Mesothelial cell of epicardium (in vitro differentiated cells): ENCODE measurements at regions not wholly inside any gene's neighbourhood (a gene's known extent, or its start where the extent isn't known, plus 50 kb on each side); places are given as distances from the start of the nearest gene placed in this dataset.

Experiments
- DNase-seq, 2 experiments: peaks; one replicate each; pipeline ENCODE4 v3.0.0; 2021; ENCODE audit warnings: low spot score in 2 of 2; ENCODE audit not compliant: unreplicated experiment in 2 of 2
- H3K27ac Mint-ChIP-seq: 2 replicates; pipeline ENCODE4 v1.8.0; 2021; ENCODE audit warnings: mixed read lengths
- H3K27me3 Mint-ChIP-seq: 2 replicates; pipeline ENCODE4 v1.8.0; 2021; ENCODE audit warnings: low read depth, mixed read lengths
- H3K36me3 Mint-ChIP-seq: 2 replicates; pipeline ENCODE4 v1.8.0; 2021; ENCODE audit warnings: mixed read lengths
- H3K4me1 Mint-ChIP-seq: 2 replicates; pipeline ENCODE4 v1.8.0; 2021; ENCODE audit warnings: mixed read lengths
- H3K4me3 Mint-ChIP-seq: 2 replicates; pipeline ENCODE4 v1.8.0; 2021; ENCODE audit warnings: mild to moderate bottlenecking, moderate library complexity, mixed read lengths
- H3K9me3 Mint-ChIP-seq: 2 replicates; pipeline ENCODE4 v1.8.0; 2021; ENCODE audit warnings: mixed read lengths
- TF ChIP-seq, protein P1 (sequence below): fragments of 200-600 bp; sonication (generic); IDR thresholded peaks from one replicate; pipeline ENCODE4 v1.5.0; 2021; ENCODE audit warnings: antibody characterized with exemption; ENCODE audit not compliant: unreplicated experiment

DNA sequence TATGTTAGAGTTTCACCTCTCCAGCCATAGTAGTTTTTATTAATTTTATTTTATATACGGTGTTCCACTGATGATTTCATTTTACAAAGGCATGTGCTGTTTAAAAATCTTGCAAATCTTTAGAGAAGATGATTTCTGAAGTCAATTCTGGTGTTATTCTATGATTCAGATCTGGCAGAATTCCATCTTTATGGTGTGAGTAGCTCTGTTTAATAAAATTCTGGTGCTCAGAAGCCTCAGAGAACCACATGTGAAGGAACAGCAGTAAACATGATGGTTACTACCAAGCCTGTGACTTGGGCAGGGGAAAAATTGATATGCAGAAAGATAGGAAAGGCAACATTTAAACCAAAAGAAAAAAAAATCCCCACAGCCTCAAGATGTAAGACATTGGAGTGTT, 299.7 kb downstream of the NPR3 start:
- no peak for DNase-seq
- Mint-ChIP-seq H3K4me1 (no peaks in the 10 kb centered on the region), H3K4me3 (no peak overlapping the region), H3K36me3 (peaks cover 2% of the 10 kb centered on the region), H3K27me3 (no peaks in the 10 kb centered on the region), H3K9me3 (peaks cover 26% of the 10 kb centered on the region), H3K27ac (no peak overlapping the region)
- TF ChIP-seq, protein P1, sequence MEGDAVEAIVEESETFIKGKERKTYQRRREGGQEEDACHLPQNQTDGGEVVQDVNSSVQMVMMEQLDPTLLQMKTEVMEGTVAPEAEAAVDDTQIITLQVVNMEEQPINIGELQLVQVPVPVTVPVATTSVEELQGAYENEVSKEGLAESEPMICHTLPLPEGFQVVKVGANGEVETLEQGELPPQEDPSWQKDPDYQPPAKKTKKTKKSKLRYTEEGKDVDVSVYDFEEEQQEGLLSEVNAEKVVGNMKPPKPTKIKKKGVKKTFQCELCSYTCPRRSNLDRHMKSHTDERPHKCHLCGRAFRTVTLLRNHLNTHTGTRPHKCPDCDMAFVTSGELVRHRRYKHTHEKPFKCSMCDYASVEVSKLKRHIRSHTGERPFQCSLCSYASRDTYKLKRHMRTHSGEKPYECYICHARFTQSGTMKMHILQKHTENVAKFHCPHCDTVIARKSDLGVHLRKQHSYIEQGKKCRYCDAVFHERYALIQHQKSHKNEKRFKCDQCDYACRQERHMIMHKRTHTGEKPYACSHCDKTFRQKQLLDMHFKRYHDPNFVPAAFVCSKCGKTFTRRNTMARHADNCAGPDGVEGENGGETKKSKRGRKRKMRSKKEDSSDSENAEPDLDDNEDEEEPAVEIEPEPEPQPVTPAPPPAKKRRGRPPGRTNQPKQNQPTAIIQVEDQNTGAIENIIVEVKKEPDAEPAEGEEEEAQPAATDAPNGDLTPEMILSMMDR: no peak

DNA sequence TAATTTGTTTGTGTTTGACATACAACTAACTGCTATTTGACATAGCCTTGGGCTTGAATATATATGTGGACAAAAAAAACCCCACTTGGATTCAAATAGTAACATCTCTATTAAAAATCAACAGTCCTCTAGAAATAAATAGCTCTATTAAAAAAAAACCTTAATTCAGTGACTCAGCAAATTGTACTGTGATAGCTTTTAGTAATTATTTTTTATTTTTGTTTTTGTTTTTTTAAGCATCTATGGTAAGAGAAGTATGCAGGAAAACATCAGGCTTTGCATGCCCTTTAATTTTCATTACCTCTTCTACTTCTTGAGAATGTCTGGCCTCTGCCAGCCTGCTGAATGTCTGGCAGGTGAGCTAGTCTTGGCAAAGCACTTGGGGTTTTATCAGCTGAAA, 300.7 kb downstream of the NPR3 start:
- no peak for DNase-seq
- Mint-ChIP-seq H3K36me3 (peaks cover 2% of the 10 kb centered on the region), H3K27ac (no peak overlapping the region), H3K9me3 (peaks cover 36% of the 10 kb centered on the region), H3K27me3 (no peaks in the 10 kb centered on the region), H3K4me3 (no peak overlapping the region), H3K4me1 (no peaks in the 10 kb centered on the region)
- TF ChIP-seq, protein P1: no peak

DNA sequence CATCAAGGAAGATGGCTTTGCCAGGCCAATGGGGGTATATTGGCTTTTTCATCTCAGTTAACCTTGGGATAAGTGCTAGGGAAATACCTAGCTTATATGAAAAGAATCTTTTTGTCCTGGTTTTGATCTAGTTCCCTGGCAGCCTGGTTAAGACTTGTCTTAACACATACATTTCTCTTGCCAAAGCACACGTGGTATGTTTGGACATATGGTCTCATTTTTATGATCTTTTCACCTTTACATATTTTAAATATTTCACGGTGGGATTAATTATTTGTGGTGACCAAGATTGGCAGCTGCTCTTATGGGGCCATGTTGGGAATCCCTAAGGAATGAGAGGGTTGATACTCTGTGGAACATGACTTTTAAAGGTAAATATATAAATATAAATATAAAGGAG, 312.5 kb downstream of the NPR3 start:
- Mint-ChIP-seq H3K27me3 (no peaks in the 10 kb centered on the region), H3K4me1 (no peaks in the 10 kb centered on the region), H3K36me3 (no peaks in the 10 kb centered on the region), H3K9me3 (peaks cover 3% of the 10 kb centered on the region), H3K4me3 (no peak overlapping the region), H3K27ac (no peak overlapping the region)
- no peak for DNase-seq
- TF ChIP-seq, protein P1: no peak

DNA sequence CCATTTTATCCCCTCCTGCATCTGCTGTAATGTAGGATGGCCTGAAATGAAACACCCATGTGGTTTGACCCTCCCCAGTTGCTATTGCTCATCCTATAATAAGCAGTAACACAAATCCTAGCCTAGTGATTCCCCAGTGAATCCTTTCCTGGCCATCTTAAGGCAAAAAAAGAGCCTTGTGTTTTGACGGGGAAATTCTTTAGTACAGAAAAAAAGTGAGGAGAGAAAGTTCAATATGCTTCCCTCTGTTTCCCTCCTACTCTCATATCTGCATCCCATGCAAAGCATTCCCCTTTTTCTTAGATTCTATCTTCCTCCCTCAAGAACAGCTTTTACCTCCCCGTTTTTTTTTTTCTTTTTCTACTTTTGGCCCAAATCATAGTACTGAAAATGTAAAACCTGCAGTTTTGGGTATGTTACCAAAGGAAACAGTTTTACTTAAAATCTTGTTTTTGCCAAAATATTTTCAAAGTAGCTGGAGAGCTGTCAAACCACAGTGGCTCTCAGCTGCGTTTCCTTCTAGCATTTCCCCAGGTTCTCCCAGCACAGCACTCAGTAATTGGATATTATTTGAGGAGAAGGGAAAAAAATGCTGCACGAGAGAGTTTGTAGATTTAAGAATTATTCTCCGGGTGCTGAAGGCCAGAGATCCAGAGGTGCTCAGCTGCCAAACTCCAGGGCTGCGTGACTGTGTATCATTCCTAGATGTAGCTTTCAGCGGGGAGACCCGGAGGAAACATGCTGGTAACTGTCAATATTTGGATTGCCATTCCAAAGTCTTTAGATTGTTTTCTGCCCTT, 321.4 kb downstream of the NPR3 start:
- Mint-ChIP-seq H3K4me3 (no peak overlapping the region), H3K36me3 (no peaks in the 10 kb centered on the region), H3K4me1 (peaks cover 5% of the 10 kb centered on the region), H3K27me3 (no peaks in the 10 kb centered on the region), H3K9me3 (peaks cover 17% of the 10 kb centered on the region), H3K27ac (no peak overlapping the region)
- TF ChIP-seq, protein P1: no peak
- DNase-seq: no peak

DNA sequence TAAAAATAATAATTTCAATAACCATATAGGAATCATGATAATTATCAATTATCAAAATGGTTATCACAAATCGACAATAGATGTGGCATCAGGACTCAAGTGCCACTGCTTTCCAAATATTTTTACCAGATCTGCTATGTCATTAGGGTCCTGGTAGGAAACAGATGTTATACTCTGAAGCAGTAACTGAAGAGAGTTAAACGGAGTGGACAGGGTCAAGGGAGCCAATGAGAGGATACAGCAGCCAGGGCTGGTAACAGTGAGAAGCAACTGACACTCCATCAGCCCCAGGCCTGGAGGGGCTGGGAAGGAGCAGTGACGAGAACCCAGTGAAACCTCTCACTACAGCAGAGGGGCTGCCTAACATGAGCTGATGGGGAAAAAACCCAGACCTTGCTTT, 322.4 kb downstream of the NPR3 start:
- H3K27me3 Mint-ChIP-seq: no peaks in the 10 kb centered on the region
- TF ChIP-seq, protein P1: no peak
- H3K9me3 Mint-ChIP-seq: peaks cover 17% of the 10 kb centered on the region
- H3K4me1 Mint-ChIP-seq: peaks cover 5% of the 10 kb centered on the region
- no peak for DNase-seq
- no peaks in the 10 kb centered on the region for H3K36me3 Mint-ChIP-seq
- no peak overlapping the region for H3K27ac Mint-ChIP-seq
- H3K4me3 Mint-ChIP-seq: no peak overlapping the region
